ENCODE measurements at regions not wholly inside any gene's neighbourhood (a gene's known extent, or its start where the extent isn't known, plus 50 kb on each side); places are given as distances from the start of the nearest gene placed in this dataset.

- DNase-seq, result no peak
Measured at GRCh38 chr4:36841583-36842326, 402.8 kb upstream of the NWD2 start.

DNA sequence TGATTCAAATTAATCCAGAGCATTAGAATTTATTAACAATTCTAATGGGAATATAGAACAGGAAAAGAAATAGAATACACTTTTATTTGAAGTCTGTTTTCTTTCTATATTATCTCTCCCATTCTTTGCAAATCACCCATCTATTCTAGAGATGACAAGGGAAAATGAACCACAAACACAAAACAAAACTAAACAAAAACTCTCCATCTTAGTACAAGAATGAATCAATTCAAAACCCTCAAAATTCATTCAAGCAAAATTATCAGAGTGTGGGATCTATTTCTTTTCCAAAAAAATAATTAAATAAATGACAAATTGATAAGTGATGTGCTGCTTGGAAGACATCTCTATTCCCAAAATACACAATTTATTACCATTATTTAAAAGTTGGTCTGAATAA is 400.1 kb upstream of the NWD2 start:
- DNase-seq, result no peak

GRCh38 chr4:36852856-36853255 is 391.7 kb upstream of the NWD2 start:
- DNase-seq, result no peak

DNA sequence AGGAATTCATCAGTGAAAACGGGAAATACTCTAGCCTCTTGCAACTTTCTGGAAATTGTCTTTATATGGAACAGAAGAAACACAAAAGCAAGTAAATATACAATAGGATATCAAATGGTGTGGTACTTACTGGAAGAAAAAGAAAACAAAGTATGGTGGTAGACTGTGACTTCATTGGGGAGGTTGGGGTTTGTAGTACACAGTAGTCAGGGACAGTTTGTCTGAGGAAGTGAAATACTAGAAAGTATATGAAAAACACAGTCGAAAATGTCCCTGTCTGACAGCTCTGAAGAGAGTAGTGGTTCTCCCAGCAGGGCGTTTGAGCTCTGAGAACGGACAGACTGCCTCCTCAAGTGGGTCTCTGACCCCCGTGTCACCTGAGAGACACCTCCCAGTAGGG is 390.0 kb upstream of the NWD2 start:
- no peak for DNase-seq

DNA sequence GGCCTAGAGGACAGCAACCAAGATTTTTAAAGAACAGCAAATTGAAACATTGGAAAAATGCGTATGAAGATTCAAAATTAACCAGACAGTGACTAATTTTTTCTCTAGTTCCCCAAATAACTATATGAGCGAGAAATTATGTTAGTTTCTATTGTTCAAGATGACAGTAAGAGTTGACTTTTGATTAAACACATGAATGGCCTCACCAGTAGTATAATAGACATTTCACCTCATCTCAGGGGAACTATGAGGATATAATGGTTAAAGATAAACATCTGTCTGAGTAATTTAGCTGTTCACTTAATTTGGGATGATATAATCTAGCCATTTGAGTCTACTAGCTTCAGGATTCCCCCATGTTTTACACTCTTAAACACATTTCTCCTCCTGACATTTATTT is 380.9 kb upstream of the NWD2 start:
- DNase-seq, result no peak

DNA sequence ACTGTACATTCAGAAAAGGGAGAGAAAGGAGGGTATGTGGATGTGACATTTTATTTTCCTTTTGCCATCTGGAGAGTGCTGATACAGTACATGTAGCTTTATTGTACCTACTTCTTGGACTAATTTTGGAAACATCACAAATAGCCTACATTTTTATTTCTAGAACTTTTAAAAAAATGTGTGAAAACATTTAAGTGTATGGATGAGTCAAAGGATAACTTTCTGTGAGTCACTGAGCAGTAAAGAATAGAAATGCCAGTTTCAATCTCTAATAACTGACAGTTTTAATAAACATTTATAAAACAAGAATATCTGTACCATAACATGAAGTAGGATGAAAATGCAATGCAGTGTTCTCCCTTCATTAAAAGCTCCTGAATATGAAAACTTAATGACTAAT is 374.4 kb upstream of the NWD2 start:
- DNase-seq, result no peak

GRCh38 chr4:36872679-36873078 is 371.9 kb upstream of the NWD2 start:
- no peak for DNase-seq

DNA sequence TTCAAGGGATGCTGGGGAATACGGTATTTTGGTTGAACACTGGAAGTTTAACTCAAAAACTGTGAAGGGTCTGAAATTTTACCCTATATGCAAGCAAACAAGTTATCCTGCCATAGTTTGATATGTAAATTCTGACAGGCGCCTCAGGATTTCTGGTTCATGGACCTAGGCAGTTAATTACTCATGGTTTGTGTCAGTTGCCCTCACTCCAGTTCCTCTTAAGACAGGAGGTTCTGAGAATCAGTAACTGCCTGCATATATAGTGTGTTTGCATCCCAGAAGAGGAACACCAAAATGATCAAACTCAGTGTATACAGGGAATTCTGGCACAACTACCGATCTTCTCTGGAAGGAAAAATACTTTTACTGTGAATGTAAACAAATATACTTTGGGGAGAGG is 360.4 kb upstream of the NWD2 start:
- no peak for DNase-seq

- no peak for DNase-seq
Measured at GRCh38 chr4:36891971-36892370, 352.6 kb upstream of the NWD2 start.

GRCh38 chr4:36900446-36900987 is 344.0 kb upstream of the NWD2 start:
- no peak for DNase-seq

DNA sequence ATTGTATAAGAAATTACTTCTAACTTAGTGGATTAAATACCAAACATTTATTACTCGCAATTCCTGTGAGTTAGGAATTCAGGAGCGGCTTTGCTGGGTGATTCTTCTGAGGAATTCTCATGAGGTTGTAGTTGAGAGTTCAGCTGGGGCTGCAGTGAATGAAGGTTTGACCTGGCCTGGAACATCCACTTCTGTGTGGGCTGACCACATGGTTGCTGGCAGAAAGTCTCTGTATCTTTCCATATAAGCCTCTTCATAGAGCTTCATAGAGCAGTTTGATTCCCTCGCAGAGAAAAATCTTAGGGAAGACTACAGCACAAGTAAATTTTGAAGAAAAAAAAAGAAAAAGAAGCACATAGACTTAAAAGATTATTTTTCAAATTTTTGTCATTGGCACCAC is 339.7 kb upstream of the NWD2 start:
- DNase-seq, result no peak

- no peak for DNase-seq
Measured at GRCh38 chr4:36914106-36914505, 330.4 kb upstream of the NWD2 start.

DNA sequence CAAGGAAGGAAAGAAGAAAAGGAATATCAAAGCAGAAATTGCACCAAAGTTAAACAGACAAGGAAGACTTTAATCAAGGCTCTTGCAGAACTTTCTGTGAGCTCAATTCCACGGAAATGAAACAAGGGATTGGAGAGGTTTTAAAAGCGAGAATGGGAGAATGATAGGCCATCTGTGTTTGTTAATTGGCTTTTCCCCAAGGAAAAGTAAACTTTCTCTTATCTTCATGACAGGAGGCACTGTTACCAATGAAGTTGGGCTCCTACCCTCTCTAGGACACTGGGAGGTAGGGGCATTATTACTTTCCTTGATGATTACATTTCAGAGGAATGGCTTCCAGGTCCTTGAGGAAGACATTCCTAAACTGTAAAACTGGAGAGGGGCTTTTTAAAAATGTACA is 328.8 kb upstream of the NWD2 start:
- no peak for DNase-seq

DNA sequence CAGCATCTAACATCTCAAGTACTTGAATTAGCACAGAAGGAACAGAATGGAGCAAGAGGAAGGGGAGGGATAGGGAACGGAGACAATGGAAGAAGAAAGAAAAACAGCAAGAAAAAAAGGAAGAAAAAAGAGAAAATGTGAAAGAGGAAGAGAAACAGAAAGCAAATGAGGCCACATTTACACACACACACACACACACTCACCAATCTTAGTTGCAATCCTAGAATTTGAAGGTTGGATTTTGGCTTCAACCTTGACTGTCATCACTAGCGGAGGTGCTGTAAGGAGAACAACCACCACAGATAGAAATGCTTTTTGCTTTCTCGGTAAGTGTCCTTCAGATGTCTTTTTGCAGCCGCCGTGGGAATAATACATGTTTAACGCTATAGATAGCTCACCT is 327.1 kb upstream of the NWD2 start:
- no peak for DNase-seq

- DNase-seq, result no peak
Measured at GRCh38 chr4:36919721-36920120, 324.8 kb upstream of the NWD2 start.

- no peak for DNase-seq
Measured at GRCh38 chr4:36921476-36922216, 322.9 kb upstream of the NWD2 start.

- no peak for DNase-seq
Measured at GRCh38 chr4:36930562-36931111, 313.9 kb upstream of the NWD2 start.

DNA sequence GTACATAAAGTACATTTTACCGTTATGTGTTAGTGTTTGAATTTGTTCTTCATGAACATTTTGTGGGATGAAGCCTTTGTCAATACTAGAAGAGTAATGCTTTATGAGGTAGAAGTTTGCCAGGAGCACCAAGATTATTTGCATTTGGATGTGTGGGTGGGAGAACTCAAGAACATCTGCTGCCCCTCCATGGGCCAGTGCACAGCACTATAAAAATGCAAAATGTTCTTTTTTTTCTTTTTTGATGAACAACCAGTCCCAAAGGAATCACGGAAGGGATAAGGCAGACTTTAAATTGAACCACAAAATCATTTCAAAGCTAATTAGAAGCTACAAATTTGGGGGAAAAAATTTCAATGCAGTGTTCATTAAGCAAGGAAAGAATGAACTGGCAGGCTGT is 300.3 kb upstream of the NWD2 start:
- no peak for DNase-seq

- no peak for DNase-seq
Measured at GRCh38 chr4:36961420-36961819, 283.1 kb upstream of the NWD2 start.

DNA sequence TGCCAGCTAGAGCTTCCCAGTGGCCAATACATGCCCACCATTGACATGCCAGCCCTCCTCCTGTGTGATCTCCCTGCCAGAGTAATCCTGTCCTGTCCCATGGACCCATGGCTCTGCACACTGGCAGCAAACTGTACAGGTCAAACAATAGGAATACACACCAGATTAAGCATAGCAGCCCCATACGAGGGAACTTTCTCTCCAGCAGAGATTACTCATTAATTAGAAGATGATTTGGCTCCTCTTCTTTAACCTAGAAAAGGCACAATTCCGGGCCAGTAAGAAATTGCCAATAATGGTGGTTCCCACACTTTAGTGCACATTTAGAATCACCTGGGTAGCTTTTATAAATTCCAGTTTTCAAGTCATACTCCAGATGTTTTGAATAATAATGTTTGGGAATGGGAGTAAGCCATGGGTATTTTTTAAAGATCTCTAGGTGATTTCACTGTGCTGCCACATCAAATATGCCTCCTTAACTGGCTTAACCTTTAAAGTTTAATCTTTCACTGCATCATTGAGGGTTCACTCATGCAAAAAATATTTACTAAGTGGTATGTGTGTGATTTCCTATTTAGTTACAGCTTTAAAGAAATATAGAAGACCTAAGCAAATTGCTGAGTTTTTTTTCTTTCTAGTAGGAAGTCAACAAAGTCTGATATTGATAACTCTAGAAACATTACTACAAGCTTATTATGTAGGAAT is 277.6 kb upstream of the NWD2 start:
- DNase-seq, result no peak

GRCh38 chr4:36979533-36979932 is 265.0 kb upstream of the NWD2 start:
- DNase-seq, result no peak

GRCh38 chr4:36990128-36990872 is 254.2 kb upstream of the NWD2 start:
- no peak for DNase-seq

DNA sequence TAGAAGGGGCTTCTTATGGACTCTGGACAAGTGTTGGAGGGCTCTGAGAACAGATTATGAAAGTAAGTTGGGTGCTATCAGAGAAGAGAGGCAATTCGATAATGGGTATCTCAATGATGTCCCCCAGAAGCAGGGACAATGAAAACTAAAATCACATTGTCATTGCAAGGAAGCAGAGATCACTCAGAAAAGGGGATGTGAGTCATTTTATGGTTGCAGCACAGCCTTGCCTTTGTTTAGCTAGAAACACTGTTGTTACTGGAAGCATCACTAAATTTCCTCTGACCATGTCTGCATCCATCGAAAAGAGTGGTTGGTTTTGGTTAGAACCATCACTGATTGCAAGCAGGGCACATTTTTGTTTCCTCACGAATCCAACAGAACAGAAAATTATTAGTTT is 246.8 kb upstream of the NWD2 start:
- DNase-seq, result no peak
